Left lobe of liver (tissue), 2 donors: ENCODE measurements at regions not wholly inside any gene's neighbourhood (a gene's known extent, or its start where the extent isn't known, plus 50 kb on each side); places are given as distances from the start of the nearest gene placed in this dataset.

Source experiments
- ATAC-seq: fragments of 200-7000 bp; cut with Tn5 transposase; one replicate; pipeline ENCODE4 v1.9.1; 2020; ENCODE audit warnings: mild to moderate bottlenecking, moderate library complexity
- DNase-seq: peaks from one replicate; pipeline ENCODE4 v3.0.0-alpha.2; 2020; ENCODE audit warnings: low spot score
- donor health status: DM: no; HTN: no; CAD: no; lungs with moderate emphysema.
- donor health status: DM: no; HTN: yes; CAD: no.

- no peak for DNase-seq
- ATAC-seq: no peak
Observed at GRCh38 chr11:62030071-62030684, 62.7 kb upstream of the FTH1 start.

GRCh38 chr11:62026739-62027370, 59.4 kb upstream of the FTH1 start:
- ATAC-seq: no peak
- no peak for DNase-seq

GRCh38 chr11:62025487-62026105, 58.2 kb upstream of the FTH1 start:
- DNase-seq (peak; percentile 66), ATAC-seq (peak; percentile 93)

GRCh38 chr11:62024936-62025486, 57.6 kb upstream of the FTH1 start:
- DNase-seq (no peak), ATAC-seq (no peak)

GRCh38 chr11:62022211-62022610, 54.8 kb upstream of the FTH1 start:
- no peak for ATAC-seq
- no peak for DNase-seq

GRCh38 chr11:62020661-62021060, 53.2 kb upstream of the FTH1 start:
- DNase-seq (no peak), ATAC-seq (no peak)

GRCh38 chr11:62018981-62019664, 51.7 kb upstream of the FTH1 start:
- ATAC-seq (peak; percentile 24), DNase-seq (no peak)

- DNase-seq (no peak), ATAC-seq (peak; percentile 48)
Observed at GRCh38 chr11:62017878-62018655, 50.6 kb upstream of the FTH1 start.
